A549 (cell line): ENCODE measurements at regions not wholly inside any gene's neighbourhood (a gene's known extent, or its start where the extent isn't known, plus 50 kb on each side); places are given as distances from the start of the nearest gene placed in this dataset.

Source experiments
- ATAC-seq, 2 experiments: fragments of 200-7000 bp in 1 of 2; fragments of >200 bp in 1 of 2; cut with Nextera tagmentation in 1 of 2; cut with Tn5 transposase in 1 of 2; 3 replicates each; pipeline versions ENCODE4 v1.8.0 to v1.9.1; 2018 to 2020; ENCODE audit warnings: mild to moderate bottlenecking in 1 of 2, moderate library complexity in 1 of 2
- CTCF ChIA-PET: fragments of 300-600 bp; sonication (Branson Sonifier 250); formaldehyde crosslinking; extraction: SDS; loops from one replicate; lab custom pipeline; 2021; ENCODE audit warnings: antibody characterized with exemption, inconsistent platforms; lab: Yijun Ruan, JAX
- POLR2A ChIA-PET: fragments of 350-600 bp; formaldehyde crosslinking; extraction: SDS; loops from one replicate; lab custom pipeline; 2021; ENCODE audit warnings: antibody characterized with exemption, inconsistent platforms; lab: Yijun Ruan, JAX
- DNase-seq, 2 experiments: peaks; one replicate each; pipeline versions ENCODE4 v3.0.0 to v3.0.0-alpha.2; 2011 to 2016; ENCODE audit warnings: low read depth in 1 of 2, low spot score in 1 of 2
- FAIRE-seq: peaks from 2 replicates; lab custom pipeline; 2011; peaks lifted over from hg19 to GRCh38; lab: Jason Lieb, UNC
- H3K27ac ChIP-seq, 2 experiments: fragments of >200 bp; sonication (Bioruptor Twin); formaldehyde crosslinking; 3 replicates each; pipeline ENCODE4 v1.5.1; 2016 to 2017
- H3K4me1 ChIP-seq: fragments of >200 bp; sonication (Bioruptor Twin); formaldehyde crosslinking; 3 replicates; pipeline ENCODE4 v1.6.1; 2016
- H3K4me2 ChIP-seq: fragments of >200 bp; sonication (Bioruptor Twin); formaldehyde crosslinking; 3 replicates; pipeline ENCODE4 v1.6.1; 2016
- H3K4me3 ChIP-seq: fragments of >200 bp; sonication (Bioruptor Twin); formaldehyde crosslinking; 3 replicates; pipeline ENCODE4 v1.5.1; 2016
- H3K9me3 ChIP-seq: fragments of >200 bp; sonication (Bioruptor Twin); formaldehyde crosslinking; 3 replicates; pipeline ENCODE4 v1.6.1; 2016
- CBX2 ChIP-seq: fragments of 200-600 bp; sonication (generic); IDR thresholded peaks from 2 replicates; pipeline ENCODE4 v1.6.1; 2016; ENCODE audit warnings: low read depth, mild to moderate bottlenecking, borderline replicate concordance
- CHD4 ChIP-seq: fragments of 200-600 bp; sonication (generic); IDR thresholded peaks from 2 replicates; pipeline ENCODE4 v1.6.1; 2016; ENCODE audit warnings: antibody characterized with exemption, mild to moderate bottlenecking, borderline replicate concordance
- EHMT2 ChIP-seq: fragments of 200-600 bp; sonication (generic); IDR thresholded peaks from 2 replicates; pipeline ENCODE4 v1.6.1; 2016; ENCODE audit warnings: antibody characterized with exemption, low read depth, mild to moderate bottlenecking, moderate library complexity
- ELK1 ChIP-seq: fragments of 150-350 bp; IDR thresholded peaks from 2 replicates; pipeline ENCODE4 v1.6.1; 2014; ENCODE audit warnings: low read depth, mild to moderate bottlenecking, low read length
- ESRRA ChIP-seq: fragments of 150-350 bp; IDR thresholded peaks from 2 replicates; pipeline ENCODE4 v1.6.1; 2014; ENCODE audit warnings: mild to moderate bottlenecking, low read length, borderline replicate concordance
- FOSB ChIP-seq: fragments of 250-450 bp; sonication (Bioruptor Pico); IDR thresholded peaks from 2 replicates; pipeline ENCODE4 v1.5.0; 2020; ENCODE audit warnings: mild to moderate bottlenecking, moderate library complexity
- FOSL2 ChIP-seq, 2 experiments: fragments of 450-650 bp in 1 of 2; fragments of >200 bp in 1 of 2; sonication (Bioruptor Twin) in 1 of 2; formaldehyde crosslinking; IDR thresholded peaks; 2 replicates each; pipeline versions ENCODE4 v1.5.0 to v1.6.1; 2016 to 2020; ENCODE audit warnings: mild to moderate bottlenecking in 1 of 2, moderate library complexity in 1 of 2
- FOXS1 ChIP-seq: fragments of 250-450 bp; sonication (Bioruptor Pico); IDR thresholded peaks from 2 replicates; pipeline ENCODE4 v1.5.0; 2020; ENCODE audit warnings: mild to moderate bottlenecking, moderate library complexity
- HEYL ChIP-seq: fragments of 250-450 bp; sonication (Bioruptor Pico); IDR thresholded peaks from 2 replicates; pipeline ENCODE4 v1.8.0; 2021; ENCODE audit warnings: mild to moderate bottlenecking, moderate library complexity
- HOXA7 ChIP-seq: fragments of 250-450 bp; sonication (Bioruptor Pico); IDR thresholded peaks from 2 replicates; pipeline ENCODE4 v1.5.0; 2020; ENCODE audit warnings: mild to moderate bottlenecking, moderate library complexity
- JUN ChIP-seq, 2 experiments: fragments of >200 bp; sonication (Bioruptor Twin); formaldehyde crosslinking; IDR thresholded peaks; 2 replicates in 1 of 2; 3 replicates in 1 of 2; pipeline ENCODE4 v1.6.1; 2016 to 2017
- JUNB ChIP-seq: fragments of >200 bp; sonication (Bioruptor Twin); formaldehyde crosslinking; IDR thresholded peaks from 2 replicates; pipeline ENCODE4 v1.6.1; 2016
- KDM1A ChIP-seq: fragments of 200-600 bp; sonication (generic); IDR thresholded peaks from 2 replicates; pipeline ENCODE4 v1.6.1; 2016; ENCODE audit warnings: low read depth, mild to moderate bottlenecking
- KDM5A ChIP-seq: fragments of 200-600 bp; sonication (generic); IDR thresholded peaks from 2 replicates; pipeline ENCODE4 v1.6.1; 2016; ENCODE audit warnings: antibody characterized with exemption, mild to moderate bottlenecking
- MAFK ChIP-seq: fragments of 450-650 bp; IDR thresholded peaks from 2 replicates; pipeline ENCODE4 v1.6.1; 2014; ENCODE audit not compliant: partially characterized antibody
- MAZ ChIP-seq: fragments of 150-350 bp; IDR thresholded peaks from 2 replicates; pipeline ENCODE4 v1.6.1; 2014; ENCODE audit warnings: antibody characterized with exemption, low read depth, low read length, borderline replicate concordance
- POLR2AphosphoS2 ChIP-seq: conservative IDR thresholded peaks from 2 replicates; pipeline ENCODE4 v1.6.1; 2012; ENCODE audit warnings: low read length, improper control_type of control experiment, inconsistent platforms
- RARB ChIP-seq: fragments of 250-450 bp; sonication (Bioruptor Pico); IDR thresholded peaks from 2 replicates; pipeline ENCODE4 v1.8.0; 2021; ENCODE audit warnings: mild to moderate bottlenecking, moderate library complexity
- SREBF2 ChIP-seq: fragments of 450-650 bp; IDR thresholded peaks from 2 replicates; pipeline ENCODE4 v1.6.1; 2014; ENCODE audit warnings: mild to moderate bottlenecking, moderate library complexity
- TFCP2L1 ChIP-seq: fragments of 250-450 bp; sonication (Bioruptor Pico); IDR thresholded peaks from 2 replicates; pipeline ENCODE4 v1.5.0; 2021; ENCODE audit warnings: mild to moderate bottlenecking
- ZNF302 ChIP-seq: fragments of 250-450 bp; sonication (Bioruptor Pico); IDR thresholded peaks from 2 replicates; pipeline ENCODE4 v1.9.0; 2021; ENCODE audit warnings: inconsistent platforms, mild to moderate bottlenecking, moderate library complexity
- WGBS: methylation state at CpG from one replicate; pipeline ENCODE4 v1.1.6; 2017; ENCODE audit errors: missing lambda C conversion rate; 5-methylcytosine and 5-hydroxymethylcytosine counted together
- TF ChIP-seq, protein P1 (sequence below): fragments of 250-450 bp; sonication (Bioruptor Pico); IDR thresholded peaks from 2 replicates; pipeline ENCODE4 v1.5.0; 2020; ENCODE audit warnings: low read depth, mild to moderate bottlenecking, moderate library complexity
- TF ChIP-seq, protein P2 (sequence below): fragments of >200 bp; sonication (Bioruptor Twin); formaldehyde crosslinking; IDR thresholded peaks from 2 replicates; pipeline ENCODE4 v1.6.1; 2016
- TF ChIP-seq, protein P3 (sequence below): fragments of 200-600 bp; sonication (generic); IDR thresholded peaks from 2 replicates; pipeline ENCODE4 v1.6.1; 2016; ENCODE audit warnings: antibody characterized with exemption, mild to moderate bottlenecking, moderate library complexity
- TF ChIP-seq, protein P4 (sequence below): fragments of 250-450 bp; sonication (Bioruptor Pico); IDR thresholded peaks from 2 replicates; pipeline ENCODE4 v1.5.0; 2021; ENCODE audit warnings: mild to moderate bottlenecking, moderate library complexity, borderline replicate concordance

DNA sequence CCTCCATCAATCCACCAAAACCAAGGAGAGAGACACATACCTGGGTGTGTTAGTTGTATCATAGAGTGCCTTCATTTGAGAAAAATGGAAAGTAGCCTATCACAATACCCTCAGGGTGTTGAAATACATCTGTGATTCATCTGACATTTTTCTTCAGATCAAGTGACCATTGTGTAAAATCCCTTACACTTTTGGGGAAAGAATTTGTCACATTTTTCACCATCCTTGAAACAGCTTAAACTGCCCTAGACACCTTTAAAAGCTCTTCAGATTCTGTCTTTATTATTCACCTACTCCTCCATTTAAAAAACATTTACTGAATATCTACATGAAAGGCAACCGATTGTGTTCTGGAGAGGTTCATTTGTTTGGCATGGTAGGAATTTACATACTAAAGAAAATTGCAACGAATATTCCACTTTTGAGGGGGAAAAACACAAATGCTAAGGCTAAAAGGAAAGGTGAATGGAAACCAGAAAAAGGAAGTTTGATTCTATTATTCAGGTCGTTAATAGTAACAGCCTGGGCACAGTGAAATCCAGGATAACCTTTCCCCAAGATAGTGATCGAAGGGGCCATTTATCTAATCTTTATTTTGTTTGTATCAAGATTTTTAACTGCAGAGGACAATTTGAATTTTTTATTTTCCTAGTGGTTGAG, 70.4 kb upstream of the SAMSN1 start:
- no peak overlapping the region for H3K4me2 ChIP-seq
- no peak overlapping the region for H3K27ac ChIP-seq
- no peaks in the 10 kb centered on the region for H3K4me1 ChIP-seq
- WGBS: 22% methylated on average over 4 of the region's 4 CpGs
- no peaks in the 10 kb centered on the region for H3K9me3 ChIP-seq
- TF ChIP-seq ZNF302 (CRISPR knock-in tag) (no peak), FOSL2 (IDR thresholded peaks at IDR 0.05) (no peak), FOSL2 (CRISPR knock-in tag; IDR thresholded peaks at IDR 0.05) (no peak), CHD4 (no peak), POLR2AphosphoS2 (no peak), FOSB (CRISPR knock-in tag) (no peak), HOXA7 (no peak), EHMT2 (no peak), TFCP2L1 (no peak), FOXS1 (CRISPR knock-in tag) (no peak), MAFK (no peak), HEYL (CRISPR knock-in tag) (no peak)
- TF ChIP-seq, protein P1, sequence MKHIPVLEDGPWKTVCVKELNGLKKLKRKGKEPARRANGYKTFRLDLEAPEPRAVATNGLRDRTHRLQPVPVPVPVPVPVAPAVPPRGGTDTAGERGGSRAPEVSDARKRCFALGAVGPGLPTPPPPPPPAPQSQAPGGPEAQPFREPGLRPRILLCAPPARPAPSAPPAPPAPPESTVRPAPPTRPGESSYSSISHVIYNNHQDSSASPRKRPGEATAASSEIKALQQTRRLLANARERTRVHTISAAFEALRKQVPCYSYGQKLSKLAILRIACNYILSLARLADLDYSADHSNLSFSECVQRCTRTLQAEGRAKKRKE: no peak
- no peak for ATAC-seq
- H3K4me3 ChIP-seq: no peak overlapping the region
- ChIA-PET POLR2A (no interaction called here), CTCF (no interaction called here)
- no peak for FAIRE-seq
- DNase-seq: no peak

- FAIRE-seq (no peak), ATAC-seq (no peak)
Observed at GRCh38 chr21:14615359-14615974, 69.4 kb upstream of the SAMSN1 start.

More at GRCh38 chr21:14615359-14615974, 69.4 kb upstream of the SAMSN1 start:
- 47% methylated on average over 4 of the region's 4 CpGs for WGBS
- POLR2A ChIA-PET: interaction anchor here (0.6 to 0.7 kb wide), 2 partner anchors 12 to 401 kb away, joined by 3 read pairs; no protein-coding TSS in a partner anchor
- TF ChIP-seq ESRRA (no peak), SREBF2 (no peak), KDM1A (no peak), JUNB (no peak), RARB (CRISPR knock-in tag) (no peak), KDM5A (no peak), CBX2 (no peak), JUN (IDR thresholded peaks at IDR 0.05) (no peak), EHMT2 (no peak), ELK1 (no peak), MAZ (no peak)
- TF ChIP-seq, protein P2, sequence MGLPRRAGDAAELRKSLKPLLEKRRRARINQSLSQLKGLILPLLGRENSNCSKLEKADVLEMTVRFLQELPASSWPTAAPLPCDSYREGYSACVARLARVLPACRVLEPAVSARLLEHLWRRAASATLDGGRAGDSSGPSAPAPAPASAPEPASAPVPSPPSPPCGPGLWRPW: no peak
- TF ChIP-seq, protein P3, sequence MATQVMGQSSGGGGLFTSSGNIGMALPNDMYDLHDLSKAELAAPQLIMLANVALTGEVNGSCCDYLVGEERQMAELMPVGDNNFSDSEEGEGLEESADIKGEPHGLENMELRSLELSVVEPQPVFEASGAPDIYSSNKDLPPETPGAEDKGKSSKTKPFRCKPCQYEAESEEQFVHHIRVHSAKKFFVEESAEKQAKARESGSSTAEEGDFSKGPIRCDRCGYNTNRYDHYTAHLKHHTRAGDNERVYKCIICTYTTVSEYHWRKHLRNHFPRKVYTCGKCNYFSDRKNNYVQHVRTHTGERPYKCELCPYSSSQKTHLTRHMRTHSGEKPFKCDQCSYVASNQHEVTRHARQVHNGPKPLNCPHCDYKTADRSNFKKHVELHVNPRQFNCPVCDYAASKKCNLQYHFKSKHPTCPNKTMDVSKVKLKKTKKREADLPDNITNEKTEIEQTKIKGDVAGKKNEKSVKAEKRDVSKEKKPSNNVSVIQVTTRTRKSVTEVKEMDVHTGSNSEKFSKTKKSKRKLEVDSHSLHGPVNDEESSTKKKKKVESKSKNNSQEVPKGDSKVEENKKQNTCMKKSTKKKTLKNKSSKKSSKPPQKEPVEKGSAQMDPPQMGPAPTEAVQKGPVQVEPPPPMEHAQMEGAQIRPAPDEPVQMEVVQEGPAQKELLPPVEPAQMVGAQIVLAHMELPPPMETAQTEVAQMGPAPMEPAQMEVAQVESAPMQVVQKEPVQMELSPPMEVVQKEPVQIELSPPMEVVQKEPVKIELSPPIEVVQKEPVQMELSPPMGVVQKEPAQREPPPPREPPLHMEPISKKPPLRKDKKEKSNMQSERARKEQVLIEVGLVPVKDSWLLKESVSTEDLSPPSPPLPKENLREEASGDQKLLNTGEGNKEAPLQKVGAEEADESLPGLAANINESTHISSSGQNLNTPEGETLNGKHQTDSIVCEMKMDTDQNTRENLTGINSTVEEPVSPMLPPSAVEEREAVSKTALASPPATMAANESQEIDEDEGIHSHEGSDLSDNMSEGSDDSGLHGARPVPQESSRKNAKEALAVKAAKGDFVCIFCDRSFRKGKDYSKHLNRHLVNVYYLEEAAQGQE: no peak
- TF ChIP-seq, protein P1: no peak
- TF ChIP-seq, protein P4, sequence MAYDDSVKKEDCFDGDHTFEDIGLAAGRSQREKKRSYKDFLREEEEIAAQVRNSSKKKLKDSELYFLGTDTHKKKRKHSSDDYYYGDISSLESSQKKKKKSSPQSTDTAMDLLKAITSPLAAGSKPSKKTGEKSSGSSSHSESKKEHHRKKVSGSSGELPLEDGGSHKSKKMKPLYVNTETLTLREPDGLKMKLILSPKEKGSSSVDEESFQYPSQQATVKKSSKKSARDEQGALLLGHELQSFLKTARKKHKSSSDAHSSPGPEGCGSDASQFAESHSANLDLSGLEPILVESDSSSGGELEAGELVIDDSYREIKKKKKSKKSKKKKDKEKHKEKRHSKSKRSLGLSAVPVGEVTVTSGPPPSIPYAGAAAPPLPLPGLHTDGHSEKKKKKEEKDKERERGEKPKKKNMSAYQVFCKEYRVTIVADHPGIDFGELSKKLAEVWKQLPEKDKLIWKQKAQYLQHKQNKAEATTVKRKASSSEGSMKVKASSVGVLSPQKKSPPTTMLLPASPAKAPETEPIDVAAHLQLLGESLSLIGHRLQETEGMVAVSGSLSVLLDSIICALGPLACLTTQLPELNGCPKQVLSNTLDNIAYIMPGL: no peak
- Histone ChIP-seq H3K4me1 (no peaks in the 10 kb centered on the region), H3K9me3 (no peaks in the 10 kb centered on the region), H3K4me3 (no peak overlapping the region), H3K4me2 (no peak overlapping the region), H3K27ac (no peak overlapping the region)
- CTCF ChIA-PET: no interaction called here
- DNase-seq: no peak
